ENCODE measurements at regions not wholly inside any gene's neighbourhood (a gene's known extent, or its start where the extent isn't known, plus 50 kb on each side); places are given as distances from the start of the nearest gene placed in this dataset.

DNA sequence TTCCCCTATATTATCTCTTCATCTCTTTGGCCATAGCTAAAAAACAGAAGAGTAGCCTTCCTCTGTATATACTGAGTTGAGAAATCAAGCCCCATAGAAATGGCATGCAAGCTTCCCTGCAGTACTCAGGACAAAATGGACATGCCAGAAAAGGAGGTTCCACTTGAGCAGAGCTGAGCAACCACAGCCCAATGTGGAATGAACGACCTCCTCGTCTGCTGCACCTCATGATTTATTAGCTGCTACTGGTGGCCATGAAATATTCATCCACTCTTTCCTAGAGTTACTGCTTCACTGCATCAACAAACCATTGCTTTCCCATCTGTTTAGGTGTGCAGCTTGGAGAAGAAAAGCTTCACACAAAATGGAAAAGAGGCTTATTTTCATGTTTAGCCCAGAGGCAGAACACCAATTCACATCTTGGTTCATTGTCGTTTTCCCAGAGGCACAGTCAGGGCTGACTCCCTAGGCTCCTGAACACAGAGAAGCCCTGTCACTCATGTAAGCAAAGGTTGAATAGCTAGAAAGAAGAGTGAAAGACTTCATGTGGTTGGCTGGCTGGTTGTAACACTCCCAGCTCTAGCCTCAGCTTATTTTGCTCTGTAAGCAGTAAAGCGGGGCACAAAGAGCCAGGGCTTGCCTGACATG lies 148.0 kb downstream of the TSEN15 start:
- Histone ChIP-seq H3K36me3 (no peaks in the 10 kb centered on the region), H3K27me3 (no peaks in the 10 kb centered on the region), H3K4me3 (no peak overlapping the region), H3K27ac (no peak overlapping the region), H3K4me1 (no peaks in the 10 kb centered on the region), H3K9me3 (no peaks in the 10 kb centered on the region)
- no peak for TF ChIP-seq EP300 (IDR thresholded peaks at IDR 0.05)
- no peak for TF ChIP-seq POLR2A (IDR thresholded peaks at IDR 0.05)
- TF ChIP-seq, protein P1, sequence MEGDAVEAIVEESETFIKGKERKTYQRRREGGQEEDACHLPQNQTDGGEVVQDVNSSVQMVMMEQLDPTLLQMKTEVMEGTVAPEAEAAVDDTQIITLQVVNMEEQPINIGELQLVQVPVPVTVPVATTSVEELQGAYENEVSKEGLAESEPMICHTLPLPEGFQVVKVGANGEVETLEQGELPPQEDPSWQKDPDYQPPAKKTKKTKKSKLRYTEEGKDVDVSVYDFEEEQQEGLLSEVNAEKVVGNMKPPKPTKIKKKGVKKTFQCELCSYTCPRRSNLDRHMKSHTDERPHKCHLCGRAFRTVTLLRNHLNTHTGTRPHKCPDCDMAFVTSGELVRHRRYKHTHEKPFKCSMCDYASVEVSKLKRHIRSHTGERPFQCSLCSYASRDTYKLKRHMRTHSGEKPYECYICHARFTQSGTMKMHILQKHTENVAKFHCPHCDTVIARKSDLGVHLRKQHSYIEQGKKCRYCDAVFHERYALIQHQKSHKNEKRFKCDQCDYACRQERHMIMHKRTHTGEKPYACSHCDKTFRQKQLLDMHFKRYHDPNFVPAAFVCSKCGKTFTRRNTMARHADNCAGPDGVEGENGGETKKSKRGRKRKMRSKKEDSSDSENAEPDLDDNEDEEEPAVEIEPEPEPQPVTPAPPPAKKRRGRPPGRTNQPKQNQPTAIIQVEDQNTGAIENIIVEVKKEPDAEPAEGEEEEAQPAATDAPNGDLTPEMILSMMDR (IDR thresholded peaks at IDR 0.05): no peak
- no peak for DNase-seq (ENCODE audit: low spot score in 2 of 2)
- WGBS, 2 donors: 53 to 62% methylated on average over 4 of the region's 4 CpGs

DNA sequence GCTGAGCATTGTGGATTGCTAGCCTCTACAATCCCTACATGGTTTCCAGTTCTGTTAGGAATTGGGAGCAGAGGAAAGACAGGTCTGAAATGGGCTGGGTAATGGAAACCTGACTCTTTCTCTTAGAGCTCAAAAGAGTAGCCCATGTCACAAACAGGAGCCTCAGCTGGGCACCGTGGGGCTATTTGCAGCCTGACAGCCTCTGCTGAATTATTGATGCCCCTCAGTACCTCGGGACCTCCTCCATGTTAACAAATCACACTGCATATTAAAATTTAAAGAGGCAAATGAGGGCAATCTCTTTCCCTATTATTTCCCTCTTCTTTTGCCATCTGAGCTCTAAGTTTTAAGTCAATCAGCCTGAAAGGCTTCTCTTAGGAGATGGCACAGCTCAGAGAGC lies 157.1 kb downstream of the TSEN15 start:
- H3K4me1 ChIP-seq: no peaks in the 10 kb centered on the region
- no peak for DNase-seq (ENCODE audit: low spot score in 2 of 2)
- 72 to 78% methylated on average over 2 of the region's 2 CpGs for WGBS, 2 donors

GRCh38 chr1:184210031-184210430 lies 158.5 kb downstream of the TSEN15 start:
- Histone ChIP-seq H3K9me3 (no peaks in the 10 kb centered on the region), H3K27ac (no peak overlapping the region), H3K4me1 (no peaks in the 10 kb centered on the region), H3K4me3 (no peak overlapping the region), H3K27me3 (no peaks in the 10 kb centered on the region), H3K36me3 (no peaks in the 10 kb centered on the region)
- WGBS, 2 donors: 79 to 90% methylated on average over 2 of the region's 2 CpGs
- TF ChIP-seq, protein P1 (IDR thresholded peaks at IDR 0.05): no peak
- TF ChIP-seq EP300 (IDR thresholded peaks at IDR 0.05): no peak
- TF ChIP-seq POLR2A (IDR thresholded peaks at IDR 0.05): no peak
- DNase-seq (ENCODE audit: low spot score in 2 of 2): no peak

More for the DNA sequence above, 157.1 kb downstream of the TSEN15 start:
- H3K36me3 ChIP-seq: no peaks in the 10 kb centered on the region
- H3K27ac ChIP-seq: no peak overlapping the region
- H3K9me3 ChIP-seq: no peaks in the 10 kb centered on the region
- H3K27me3 ChIP-seq: no peaks in the 10 kb centered on the region
- TF ChIP-seq, protein P1 (IDR thresholded peaks at IDR 0.05): no peak
- TF ChIP-seq POLR2A (IDR thresholded peaks at IDR 0.05): no peak
- no peak overlapping the region for H3K4me3 ChIP-seq

DNA sequence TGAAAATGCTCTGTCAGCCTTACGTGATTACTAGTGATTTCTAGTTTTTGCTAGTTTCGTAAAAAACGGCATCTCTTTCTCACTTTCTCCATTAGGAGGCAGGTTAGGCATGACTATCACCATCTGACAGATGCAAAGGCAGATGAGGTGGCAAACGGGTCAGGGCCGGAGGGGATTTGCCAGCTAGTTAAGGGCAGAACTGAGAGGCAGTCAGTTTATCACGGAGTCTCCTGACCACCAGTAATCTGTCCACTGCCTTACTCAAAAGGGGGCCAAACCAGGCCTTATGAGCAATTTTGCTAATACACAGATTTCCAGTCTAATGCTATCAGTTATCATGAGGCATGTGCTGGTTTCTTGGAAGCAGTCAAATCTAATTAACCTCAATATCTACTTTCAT lies 159.3 kb downstream of the TSEN15 start:
- H3K4me1 ChIP-seq: no peaks in the 10 kb centered on the region
- H3K27ac ChIP-seq: no peak overlapping the region
- WGBS, 2 donors: 75 to 76% methylated on average over 6 of the region's 6 CpGs
- H3K9me3 ChIP-seq: no peaks in the 10 kb centered on the region
- DNase-seq (ENCODE audit: low spot score in 2 of 2): no peak
- H3K36me3 ChIP-seq: no peaks in the 10 kb centered on the region
- no peak overlapping the region for H3K4me3 ChIP-seq
- no peaks in the 10 kb centered on the region for H3K27me3 ChIP-seq
- TF ChIP-seq POLR2A (IDR thresholded peaks at IDR 0.05): no peak
- TF ChIP-seq EP300 (IDR thresholded peaks at IDR 0.05): no peak
- TF ChIP-seq, protein P1 (IDR thresholded peaks at IDR 0.05): no peak

DNA sequence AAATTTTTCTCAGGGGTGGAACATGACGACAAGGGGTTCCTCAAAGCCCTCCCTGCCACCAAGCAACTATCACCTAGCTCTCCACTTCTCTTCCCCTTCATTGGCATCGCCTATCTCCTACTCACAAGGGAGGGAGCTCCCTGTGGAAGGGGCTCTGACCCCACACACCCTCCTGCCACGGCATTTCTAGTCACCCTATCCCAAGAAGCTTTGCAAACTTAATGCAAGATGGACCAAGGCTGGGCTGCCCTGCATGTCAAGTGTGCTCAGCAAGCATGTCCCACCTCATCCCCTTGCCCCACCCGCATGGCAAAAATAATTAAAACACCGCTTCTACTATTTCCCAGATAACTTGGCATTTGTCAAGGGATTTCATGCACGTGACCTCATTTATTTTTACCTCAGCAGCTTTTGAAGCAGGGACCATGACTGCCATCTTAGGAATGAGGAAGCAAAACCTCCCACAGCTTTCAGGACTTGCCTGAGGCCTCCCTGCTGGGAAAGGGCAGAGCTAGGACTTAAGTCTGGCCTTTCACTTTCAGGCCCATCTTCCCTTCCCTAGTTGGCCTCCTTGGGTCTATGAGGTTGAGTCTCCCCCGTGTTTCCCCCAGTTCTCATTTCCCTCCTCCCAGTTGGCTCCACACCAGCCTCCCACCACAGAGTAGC lies 161.3 kb downstream of the TSEN15 start:
- Histone ChIP-seq H3K9me3 (no peaks in the 10 kb centered on the region), H3K27me3 (no peaks in the 10 kb centered on the region), H3K4me3 (no peak overlapping the region), H3K4me1 (no peaks in the 10 kb centered on the region), H3K27ac (no peak overlapping the region), H3K36me3 (no peaks in the 10 kb centered on the region)
- no peak for TF ChIP-seq POLR2A (IDR thresholded peaks at IDR 0.05)
- TF ChIP-seq EP300 (IDR thresholded peaks at IDR 0.05): no peak
- TF ChIP-seq, protein P1 (IDR thresholded peaks at IDR 0.05): no peak
- DNase-seq (ENCODE audit: low spot score in 2 of 2): no peak
- WGBS, 2 donors: 70 to 72% methylated on average over 7 of the region's 7 CpGs

All from tibial nerve (tissue), 4 donors.